ENCODE measurements at regions not wholly inside any gene's neighbourhood (a gene's known extent, or its start where the extent isn't known, plus 50 kb on each side); places are given as distances from the start of the nearest gene placed in this dataset.

GRCh38 chr1:14340002-14340785 is 258.3 kb upstream of the KAZN start:
- no peak for DNase-seq

- no peak for DNase-seq
Observed at GRCh38 chr1:14341147-14341546, 257.3 kb upstream of the KAZN start.

GRCh38 chr1:14345946-14346550 is 252.4 kb upstream of the KAZN start:
- no peak for DNase-seq

- no peak for DNase-seq
Observed at GRCh38 chr1:14347186-14347585, 251.3 kb upstream of the KAZN start.

- DNase-seq = no peak
Observed at GRCh38 chr1:14347776-14348175, 250.7 kb upstream of the KAZN start.

- DNase-seq = no peak
Observed at GRCh38 chr1:14350197-14350596, 248.3 kb upstream of the KAZN start.

- DNase-seq = no peak
Observed at GRCh38 chr1:14352897-14353296, 245.6 kb upstream of the KAZN start.

GRCh38 chr1:14361005-14361404 is 237.5 kb upstream of the KAZN start:
- peak in 1 of 56 donors; percentile 16 for DNase-seq

GRCh38 chr1:14362331-14362730 is 236.2 kb upstream of the KAZN start:
- no peak for DNase-seq

GRCh38 chr1:14363036-14363590 is 235.4 kb upstream of the KAZN start:
- peak in 1 of 56 donors; percentile 13 for DNase-seq

- no peak for DNase-seq
Observed at GRCh38 chr1:14363707-14364413, 234.6 kb upstream of the KAZN start.

GRCh38 chr1:14365301-14365988 is 233.0 kb upstream of the KAZN start:
- no peak for DNase-seq

- peak in 27 of 56 donors; percentile 4 to 66 (median 31) for DNase-seq
Observed at GRCh38 chr1:14366091-14367018, 232.1 kb upstream of the KAZN start.

GRCh38 chr1:14367451-14367850 is 231.0 kb upstream of the KAZN start:
- peak in 1 of 56 donors; percentile 3 for DNase-seq

GRCh38 chr1:14369526-14370213 is 228.8 kb upstream of the KAZN start:
- no peak for DNase-seq

GRCh38 chr1:14371771-14372497 is 226.6 kb upstream of the KAZN start:
- DNase-seq = no peak

GRCh38 chr1:14372526-14372925 is 226.0 kb upstream of the KAZN start:
- no peak for DNase-seq

GRCh38 chr1:14373081-14373758 is 225.3 kb upstream of the KAZN start:
- no peak for DNase-seq

All from amygdala (tissue), 56 donors.